ENCODE measurements at regions not wholly inside any gene's neighbourhood (a gene's known extent, or its start where the extent isn't known, plus 50 kb on each side); places are given as distances from the start of the nearest gene placed in this dataset.

DNA sequence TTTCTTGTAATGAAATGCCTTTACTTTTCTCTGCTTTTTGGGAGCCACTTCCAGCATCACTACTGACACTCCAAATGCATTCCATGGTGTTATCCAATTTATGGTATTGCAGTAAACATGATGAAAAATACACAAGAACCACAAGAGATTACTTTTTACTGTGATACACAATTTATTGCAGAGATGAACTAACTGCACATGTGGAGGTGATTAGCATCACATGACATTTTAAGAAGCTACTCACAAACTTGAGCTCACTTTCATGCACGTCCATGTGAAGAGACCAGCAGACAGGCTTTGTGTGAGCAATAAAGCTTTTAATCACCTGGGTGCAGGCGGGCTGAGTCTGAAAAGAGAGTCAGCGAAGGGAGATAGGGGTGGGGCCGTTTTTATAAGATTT lies 780.5 kb upstream of the GOT2 start:
- no peaks in the 10 kb centered on the region for H3K79me2 ChIP-seq (ENCODE audit: insufficient read depth, low read length)
- H4K20me1 ChIP-seq (ENCODE audit: low read depth, low read length): no peaks in the 10 kb centered on the region
- no peak for TF ChIP-seq EZH2phosphoT487 (conservative IDR thresholded peaks at IDR 0.05; ENCODE audit: low read length)
- TF ChIP-seq, protein P1, sequence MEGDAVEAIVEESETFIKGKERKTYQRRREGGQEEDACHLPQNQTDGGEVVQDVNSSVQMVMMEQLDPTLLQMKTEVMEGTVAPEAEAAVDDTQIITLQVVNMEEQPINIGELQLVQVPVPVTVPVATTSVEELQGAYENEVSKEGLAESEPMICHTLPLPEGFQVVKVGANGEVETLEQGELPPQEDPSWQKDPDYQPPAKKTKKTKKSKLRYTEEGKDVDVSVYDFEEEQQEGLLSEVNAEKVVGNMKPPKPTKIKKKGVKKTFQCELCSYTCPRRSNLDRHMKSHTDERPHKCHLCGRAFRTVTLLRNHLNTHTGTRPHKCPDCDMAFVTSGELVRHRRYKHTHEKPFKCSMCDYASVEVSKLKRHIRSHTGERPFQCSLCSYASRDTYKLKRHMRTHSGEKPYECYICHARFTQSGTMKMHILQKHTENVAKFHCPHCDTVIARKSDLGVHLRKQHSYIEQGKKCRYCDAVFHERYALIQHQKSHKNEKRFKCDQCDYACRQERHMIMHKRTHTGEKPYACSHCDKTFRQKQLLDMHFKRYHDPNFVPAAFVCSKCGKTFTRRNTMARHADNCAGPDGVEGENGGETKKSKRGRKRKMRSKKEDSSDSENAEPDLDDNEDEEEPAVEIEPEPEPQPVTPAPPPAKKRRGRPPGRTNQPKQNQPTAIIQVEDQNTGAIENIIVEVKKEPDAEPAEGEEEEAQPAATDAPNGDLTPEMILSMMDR (IDR thresholded peaks at IDR 0.05; ENCODE audit: insufficient read depth, low read length, poor library complexity, severe bottlenecking): no peak
- no peaks in the 10 kb centered on the region for H3K27me3 ChIP-seq (ENCODE audit: low read length)
- no peak overlapping the region for H3K4me3 ChIP-seq (ENCODE audit: insufficient read depth, low read length, poor library complexity, severe bottlenecking)
- no peaks in the 10 kb centered on the region for H3K36me3 ChIP-seq (ENCODE audit: low read length)
- no peak overlapping the region for H2AFZ ChIP-seq (ENCODE audit: low read depth, low read length, severe bottlenecking)
- H3K9ac ChIP-seq (ENCODE audit: low read length): no peak overlapping the region
- no peak overlapping the region for H3K4me2 ChIP-seq (ENCODE audit: low read depth, low read length, poor library complexity, severe bottlenecking)
- H3K27ac ChIP-seq (ENCODE audit: low read depth, low read length): no peak overlapping the region
- no peaks in the 10 kb centered on the region for H3K9me2 ChIP-seq (replicated peaks; ENCODE audit: insufficient read depth, low read length)
- no peaks in the 10 kb centered on the region for H3K9me3 ChIP-seq (ENCODE audit: insufficient read depth, low read length)
- no peaks in the 10 kb centered on the region for H3F3A ChIP-seq (ENCODE audit: insufficient read depth)

DNA sequence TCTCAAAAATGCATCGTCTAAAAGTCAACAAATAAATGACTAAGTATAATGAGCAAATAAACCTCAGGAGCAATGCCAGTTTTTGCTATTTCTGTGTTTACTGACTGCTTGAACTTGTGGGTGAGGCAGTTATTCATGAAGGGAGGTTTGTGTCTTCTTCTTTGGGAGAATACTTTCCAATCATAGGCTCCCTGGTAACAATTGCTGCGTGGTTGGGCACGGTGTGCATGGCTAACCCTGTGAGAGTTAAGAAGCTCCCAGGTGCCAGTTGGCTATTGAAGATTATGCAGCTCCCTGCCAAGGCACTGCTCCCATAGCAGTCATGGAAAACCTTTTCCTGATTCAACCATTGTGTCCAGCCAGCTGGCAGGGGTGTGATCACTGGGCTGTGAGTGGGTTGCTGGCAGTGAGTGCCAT lies 775.9 kb upstream of the GOT2 start:
- H3K36me3 ChIP-seq (ENCODE audit: low read length): no peaks in the 10 kb centered on the region
- no peak overlapping the region for H2AFZ ChIP-seq (ENCODE audit: low read depth, low read length, severe bottlenecking)
- no peak overlapping the region for H3K4me2 ChIP-seq (ENCODE audit: low read depth, low read length, poor library complexity, severe bottlenecking)
- no peak overlapping the region for H3K27ac ChIP-seq (ENCODE audit: low read depth, low read length)
- no peak for TF ChIP-seq EZH2phosphoT487 (conservative IDR thresholded peaks at IDR 0.05; ENCODE audit: low read length)
- TF ChIP-seq, protein P1 (IDR thresholded peaks at IDR 0.05; ENCODE audit: insufficient read depth, low read length, poor library complexity, severe bottlenecking): no peak
- no peaks in the 10 kb centered on the region for H3K79me2 ChIP-seq (ENCODE audit: insufficient read depth, low read length)
- no peaks in the 10 kb centered on the region for H3F3A ChIP-seq (ENCODE audit: insufficient read depth)
- no peak overlapping the region for H3K9ac ChIP-seq (ENCODE audit: low read length)
- no peak overlapping the region for H3K4me3 ChIP-seq (ENCODE audit: insufficient read depth, low read length, poor library complexity, severe bottlenecking)
- H3K9me3 ChIP-seq (ENCODE audit: insufficient read depth, low read length): no peaks in the 10 kb centered on the region
- H3K9me2 ChIP-seq (replicated peaks; ENCODE audit: insufficient read depth, low read length): no peaks in the 10 kb centered on the region; the same call in 1 of the 2 replicates
- H4K20me1 ChIP-seq (ENCODE audit: low read depth, low read length): no peaks in the 10 kb centered on the region
- no peaks in the 10 kb centered on the region for H3K27me3 ChIP-seq (ENCODE audit: low read length)

DNA sequence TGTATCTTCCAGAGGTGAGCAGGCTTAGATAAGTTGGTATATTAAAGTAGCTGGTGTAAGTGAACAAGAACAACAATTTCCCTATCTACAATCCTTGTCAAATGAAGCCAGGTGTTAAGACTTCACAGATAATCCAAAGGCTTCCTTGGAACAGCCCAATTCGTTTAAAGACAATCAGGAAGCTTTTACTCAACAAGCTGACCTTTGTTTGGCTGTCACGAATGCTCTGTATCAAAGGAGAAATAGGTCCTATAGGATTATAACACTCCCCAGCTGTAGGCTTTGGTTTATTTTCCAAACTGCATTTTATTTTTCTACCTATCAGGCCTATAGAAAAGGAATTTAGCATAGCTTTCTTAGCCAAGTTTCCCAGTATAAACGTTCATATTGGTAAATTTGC lies 766.5 kb upstream of the GOT2 start:
- H3K27me3 ChIP-seq (ENCODE audit: low read length): no peaks in the 10 kb centered on the region
- no peaks in the 10 kb centered on the region for H3K79me2 ChIP-seq (ENCODE audit: insufficient read depth, low read length)
- no peak overlapping the region for H3K27ac ChIP-seq (ENCODE audit: low read depth, low read length)
- no peak overlapping the region for H3K4me2 ChIP-seq (ENCODE audit: low read depth, low read length, poor library complexity, severe bottlenecking)
- no peaks in the 10 kb centered on the region; the same call in 1 of the 2 replicates for H3K9me2 ChIP-seq (replicated peaks; ENCODE audit: insufficient read depth, low read length)
- no peak overlapping the region for H3K4me3 ChIP-seq (ENCODE audit: insufficient read depth, low read length, poor library complexity, severe bottlenecking)
- no peak overlapping the region for H3K9ac ChIP-seq (ENCODE audit: low read length)
- H3F3A ChIP-seq (ENCODE audit: insufficient read depth): no peaks in the 10 kb centered on the region
- no peaks in the 10 kb centered on the region for H3K9me3 ChIP-seq (ENCODE audit: insufficient read depth, low read length)
- TF ChIP-seq, protein P1 (IDR thresholded peaks at IDR 0.05; ENCODE audit: insufficient read depth, low read length, poor library complexity, severe bottlenecking): no peak
- TF ChIP-seq EZH2phosphoT487 (conservative IDR thresholded peaks at IDR 0.05; ENCODE audit: low read length): no peak
- no peaks in the 10 kb centered on the region for H4K20me1 ChIP-seq (ENCODE audit: low read depth, low read length)
- H2AFZ ChIP-seq (ENCODE audit: low read depth, low read length, severe bottlenecking): no peak overlapping the region
- no peaks in the 10 kb centered on the region for H3K36me3 ChIP-seq (ENCODE audit: low read length)

Measured in SU-DHL-6 (cell line).